Stomach (tissue), 4 donors: ENCODE measurements at regions not wholly inside any gene's neighbourhood (a gene's known extent, or its start where the extent isn't known, plus 50 kb on each side); places are given as distances from the start of the nearest gene placed in this dataset.

Experiments
- CTCF ChIP-seq, 7 experiments: fragments of 450-650 bp in 4 of 7; fragments of 200-600 bp in 3 of 7; sonication (generic) in 3 of 7; IDR thresholded peaks; one replicate each; pipeline ENCODE4 v1.5.1; 2016 to 2019; ENCODE audit warnings: antibody characterized with exemption in 7 of 7, control low read depth in 2 of 7, mild to moderate bottlenecking in 1 of 7
- POLR2A ChIP-seq, 4 donors: fragments of 450-650 bp; IDR thresholded peaks; one replicate each; pipeline ENCODE4 v1.6.1; 2016; ENCODE audit warnings: antibody characterized with exemption in 4 of 4, control low read depth in 2 of 4, mild to moderate bottlenecking in 1 of 4, moderate library complexity in 1 of 4

GRCh38 chr6:141866731-141867497 is 265.8 kb upstream of the GJE1 start:
- TF ChIP-seq CTCF (IDR thresholded peaks at IDR 0.05) (no peak), POLR2A (IDR thresholded peaks at IDR 0.05) (no peak)
